Heart left ventricle (tissue), 13 donors: ENCODE measurements at regions not wholly inside any gene's neighbourhood (a gene's known extent, or its start where the extent isn't known, plus 50 kb on each side); places are given as distances from the start of the nearest gene placed in this dataset.

Source experiments
- POLR2A ChIP-seq, 2 donors: fragments of 450-650 bp; IDR thresholded peaks; one replicate each; pipeline ENCODE4 v1.6.1; 2017; ENCODE audit warnings: antibody characterized with exemption in 2 of 2, mild to moderate bottlenecking in 2 of 2, moderate library complexity in 2 of 2
- TF ChIP-seq, protein P1 (sequence below), 12 donors: fragments of 200-600 bp; sonication (generic) in 4 of 12; IDR thresholded peaks; one replicate each; pipeline versions ENCODE4 v1.5.0 to v1.8.0; 2018 to 2022; ENCODE audit warnings: antibody characterized with exemption in 12 of 12, mild to moderate bottlenecking in 5 of 12
- donor health status: ischemic (EF 13 %, LVEDD 7.1; RV severe dilation, severe dysfunction).
- donor health status: DM: no; HTN: yes; CAD: no.
- donor health status: DM: no; HTN: no; CAD: no.
- donor health status: ischemic (EF 25% LVEDD 6.9; RV normal size, moderate dysfunction).
- donor health status: ischemic (EF 25% LVEDD 5.7; RV mildly dilated, moderate dysfunction).
- donor health status: ischemic (EF 35%, LVEDD 5.7; RV mildly dilated, moderate dysfunction).
- donor health status: nonischemic (EF 11% LVEDD 7.7; RV severe dilation, severe dysfunction).
- donor health status: DM: yes; HTN: yes; CAD: no.
- donor health status: PGD.
- donor health status: ischemic (EF 29% LVEDD 5.4; RV normal size, mild dysfunction).
- donor health status: nonischemic (EF 23%, LVEDD 6.1; RV moderate dilation, normal function).

DNA sequence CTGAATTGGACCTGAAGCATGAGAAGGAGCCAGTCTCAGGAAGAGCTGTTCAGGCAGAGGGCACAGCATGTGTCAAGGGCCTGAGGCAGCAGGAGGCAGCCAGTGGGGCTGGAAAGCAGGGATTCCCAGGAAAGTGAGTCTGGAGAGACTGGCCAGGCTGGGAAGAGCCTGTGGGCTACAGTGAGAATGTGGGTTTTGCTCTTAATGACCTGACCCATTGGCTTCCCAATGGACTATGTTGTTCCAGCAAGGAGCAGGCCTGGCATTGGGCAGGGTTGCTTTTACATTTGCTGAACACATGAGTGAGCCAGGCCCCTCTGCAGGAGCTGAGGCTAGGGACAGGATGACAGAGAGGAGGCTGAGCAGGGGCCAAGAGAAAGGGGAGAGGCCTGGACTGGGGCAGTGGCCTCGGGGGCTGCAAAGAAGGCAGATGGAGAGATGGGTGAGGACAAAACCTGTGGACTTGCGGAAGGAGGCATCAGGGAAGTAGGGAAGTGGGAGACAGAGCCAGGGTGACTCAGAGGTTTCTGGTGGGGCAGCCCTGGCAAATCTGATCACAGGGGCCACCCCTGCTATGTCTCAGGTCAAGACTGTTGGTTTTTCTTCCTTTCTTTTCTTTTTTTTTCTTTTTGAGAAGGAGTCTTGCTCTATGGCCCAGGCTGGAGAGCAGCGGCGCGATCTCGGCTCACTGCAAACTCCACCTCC lies 65.9 kb upstream of the NEK6 start:
- TF ChIP-seq, protein P1, sequence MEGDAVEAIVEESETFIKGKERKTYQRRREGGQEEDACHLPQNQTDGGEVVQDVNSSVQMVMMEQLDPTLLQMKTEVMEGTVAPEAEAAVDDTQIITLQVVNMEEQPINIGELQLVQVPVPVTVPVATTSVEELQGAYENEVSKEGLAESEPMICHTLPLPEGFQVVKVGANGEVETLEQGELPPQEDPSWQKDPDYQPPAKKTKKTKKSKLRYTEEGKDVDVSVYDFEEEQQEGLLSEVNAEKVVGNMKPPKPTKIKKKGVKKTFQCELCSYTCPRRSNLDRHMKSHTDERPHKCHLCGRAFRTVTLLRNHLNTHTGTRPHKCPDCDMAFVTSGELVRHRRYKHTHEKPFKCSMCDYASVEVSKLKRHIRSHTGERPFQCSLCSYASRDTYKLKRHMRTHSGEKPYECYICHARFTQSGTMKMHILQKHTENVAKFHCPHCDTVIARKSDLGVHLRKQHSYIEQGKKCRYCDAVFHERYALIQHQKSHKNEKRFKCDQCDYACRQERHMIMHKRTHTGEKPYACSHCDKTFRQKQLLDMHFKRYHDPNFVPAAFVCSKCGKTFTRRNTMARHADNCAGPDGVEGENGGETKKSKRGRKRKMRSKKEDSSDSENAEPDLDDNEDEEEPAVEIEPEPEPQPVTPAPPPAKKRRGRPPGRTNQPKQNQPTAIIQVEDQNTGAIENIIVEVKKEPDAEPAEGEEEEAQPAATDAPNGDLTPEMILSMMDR (IDR thresholded peaks at IDR 0.05), result no peak
- no peak for TF ChIP-seq POLR2A (IDR thresholded peaks at IDR 0.05)
